HEK293 (cell line): ENCODE measurements at regions not wholly inside any gene's neighbourhood (a gene's known extent, or its start where the extent isn't known, plus 50 kb on each side); places are given as distances from the start of the nearest gene placed in this dataset.

Experiments used
- YY1 ChIP-seq: fragments of 450-650 bp; formaldehyde crosslinking; IDR thresholded peaks from 2 replicates; pipeline ENCODE4 v1.5.1; 2018; ENCODE audit warnings: missing biosample characterization, missing genetic modification characterization
- ZNF133 ChIP-seq: fragments of 450-650 bp; formaldehyde crosslinking; IDR thresholded peaks from 2 replicates; pipeline ENCODE4 v1.5.1; 2016; ENCODE audit warnings: missing biosample characterization, missing genetic modification characterization
- ZNF174 ChIP-seq: fragments of 450-650 bp; formaldehyde crosslinking; IDR thresholded peaks from 2 replicates; pipeline ENCODE4 v1.5.0; 2017; ENCODE audit warnings: missing biosample characterization, mild to moderate bottlenecking, missing genetic modification characterization
- ZNF561 ChIP-seq: fragments of 450-650 bp; IDR thresholded peaks from 2 replicates; pipeline ENCODE4 v1.5.1; 2018; ENCODE audit warnings: missing biosample characterization, missing genetic modification characterization, borderline replicate concordance
- ZNF747 ChIP-seq: fragments of 450-650 bp; formaldehyde crosslinking; IDR thresholded peaks from 2 replicates; pipeline ENCODE4 v1.5.1; 2016; ENCODE audit warnings: missing biosample characterization, missing genetic modification characterization
- ZNF830 ChIP-seq: fragments of 450-650 bp; IDR thresholded peaks from 2 replicates; pipeline ENCODE4 v1.5.0; 2018; ENCODE audit warnings: missing biosample characterization, missing genetic modification characterization, low read depth, mild to moderate bottlenecking, moderate library complexity
- ZSCAN23 ChIP-seq: fragments of 450-650 bp; formaldehyde crosslinking; IDR thresholded peaks from 2 replicates; pipeline ENCODE4 v1.5.1; 2016; ENCODE audit warnings: missing biosample characterization, missing genetic modification characterization
- TF ChIP-seq, protein P1 (sequence below): fragments of 450-650 bp; formaldehyde crosslinking; IDR thresholded peaks from 2 replicates; pipeline ENCODE4 v1.5.1; 2016; ENCODE audit warnings: missing biosample characterization, missing genetic modification characterization
- TF ChIP-seq, protein P2 (sequence below): fragments of 450-650 bp; formaldehyde crosslinking; IDR thresholded peaks from 2 replicates; pipeline ENCODE4 v1.5.1; 2016; ENCODE audit warnings: missing biosample characterization, missing genetic modification characterization

DNA sequence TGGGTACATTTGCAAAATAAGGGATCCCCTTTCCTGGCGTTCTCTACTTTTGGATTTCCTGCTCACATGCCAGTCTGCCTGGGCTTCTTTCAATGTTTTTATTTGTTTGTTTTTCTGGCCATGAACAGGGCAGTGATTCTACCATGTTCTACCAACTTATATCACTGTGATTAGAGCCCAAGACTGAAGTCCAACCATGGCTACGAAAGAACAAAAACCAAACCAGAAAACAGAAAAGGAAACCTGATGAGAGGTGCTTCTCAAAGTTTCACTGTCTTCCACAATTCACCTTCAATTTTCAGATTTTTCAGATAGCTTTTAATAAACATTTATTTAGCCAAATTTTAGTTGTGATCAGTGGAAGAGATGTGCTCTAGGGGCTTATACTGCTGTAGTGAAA lies 187.6 kb upstream of the TACR3 start:
- TF ChIP-seq, protein P1, sequence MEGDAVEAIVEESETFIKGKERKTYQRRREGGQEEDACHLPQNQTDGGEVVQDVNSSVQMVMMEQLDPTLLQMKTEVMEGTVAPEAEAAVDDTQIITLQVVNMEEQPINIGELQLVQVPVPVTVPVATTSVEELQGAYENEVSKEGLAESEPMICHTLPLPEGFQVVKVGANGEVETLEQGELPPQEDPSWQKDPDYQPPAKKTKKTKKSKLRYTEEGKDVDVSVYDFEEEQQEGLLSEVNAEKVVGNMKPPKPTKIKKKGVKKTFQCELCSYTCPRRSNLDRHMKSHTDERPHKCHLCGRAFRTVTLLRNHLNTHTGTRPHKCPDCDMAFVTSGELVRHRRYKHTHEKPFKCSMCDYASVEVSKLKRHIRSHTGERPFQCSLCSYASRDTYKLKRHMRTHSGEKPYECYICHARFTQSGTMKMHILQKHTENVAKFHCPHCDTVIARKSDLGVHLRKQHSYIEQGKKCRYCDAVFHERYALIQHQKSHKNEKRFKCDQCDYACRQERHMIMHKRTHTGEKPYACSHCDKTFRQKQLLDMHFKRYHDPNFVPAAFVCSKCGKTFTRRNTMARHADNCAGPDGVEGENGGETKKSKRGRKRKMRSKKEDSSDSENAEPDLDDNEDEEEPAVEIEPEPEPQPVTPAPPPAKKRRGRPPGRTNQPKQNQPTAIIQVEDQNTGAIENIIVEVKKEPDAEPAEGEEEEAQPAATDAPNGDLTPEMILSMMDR (tag by site-specific recombination) = no peak
- TF ChIP-seq ZNF830 (tag by site-specific recombination) = no peak
- TF ChIP-seq ZNF174 (tag by site-specific recombination) = no peak
- TF ChIP-seq ZNF747 (tag by site-specific recombination) = no peak
- no peak for TF ChIP-seq YY1 (tag by site-specific recombination)
- TF ChIP-seq, protein P2, sequence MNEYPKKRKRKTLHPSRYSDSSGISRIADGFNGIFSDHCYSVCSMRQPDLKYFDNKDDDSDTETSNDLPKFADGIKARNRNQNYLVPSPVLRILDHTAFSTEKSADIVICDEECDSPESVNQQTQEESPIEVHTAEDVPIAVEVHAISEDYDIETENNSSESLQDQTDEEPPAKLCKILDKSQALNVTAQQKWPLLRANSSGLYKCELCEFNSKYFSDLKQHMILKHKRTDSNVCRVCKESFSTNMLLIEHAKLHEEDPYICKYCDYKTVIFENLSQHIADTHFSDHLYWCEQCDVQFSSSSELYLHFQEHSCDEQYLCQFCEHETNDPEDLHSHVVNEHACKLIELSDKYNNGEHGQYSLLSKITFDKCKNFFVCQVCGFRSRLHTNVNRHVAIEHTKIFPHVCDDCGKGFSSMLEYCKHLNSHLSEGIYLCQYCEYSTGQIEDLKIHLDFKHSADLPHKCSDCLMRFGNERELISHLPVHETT (tag by site-specific recombination) = no peak
- TF ChIP-seq ZSCAN23 (tag by site-specific recombination) = no peak
- no peak for TF ChIP-seq ZNF133 (tag by site-specific recombination)
- TF ChIP-seq ZNF561 (tag by site-specific recombination) = no peak
